ENCODE measurements at regions not wholly inside any gene's neighbourhood (a gene's known extent, or its start where the extent isn't known, plus 50 kb on each side); places are given as distances from the start of the nearest gene placed in this dataset.

DNA sequence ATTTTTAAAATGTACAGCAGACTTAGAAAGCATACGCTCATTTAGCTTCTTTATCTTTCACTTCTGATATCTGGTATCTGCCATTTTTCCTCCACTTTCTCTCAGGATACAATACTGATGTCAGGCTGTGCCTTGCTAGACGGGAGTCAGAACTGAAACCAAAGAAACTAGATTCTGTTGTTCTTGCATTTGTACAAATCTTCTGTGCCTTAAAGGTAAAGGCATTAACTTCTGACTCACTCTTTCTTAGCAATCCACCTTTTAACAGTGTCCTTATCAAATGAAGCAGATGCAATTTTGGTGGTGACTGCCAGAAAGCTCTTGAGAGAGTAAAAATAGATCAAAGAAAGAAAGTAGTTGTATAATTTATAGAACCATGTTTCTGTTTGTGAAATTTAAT is 370.4 kb downstream of the PCDH20 start:
- TF ChIP-seq, protein P1, sequence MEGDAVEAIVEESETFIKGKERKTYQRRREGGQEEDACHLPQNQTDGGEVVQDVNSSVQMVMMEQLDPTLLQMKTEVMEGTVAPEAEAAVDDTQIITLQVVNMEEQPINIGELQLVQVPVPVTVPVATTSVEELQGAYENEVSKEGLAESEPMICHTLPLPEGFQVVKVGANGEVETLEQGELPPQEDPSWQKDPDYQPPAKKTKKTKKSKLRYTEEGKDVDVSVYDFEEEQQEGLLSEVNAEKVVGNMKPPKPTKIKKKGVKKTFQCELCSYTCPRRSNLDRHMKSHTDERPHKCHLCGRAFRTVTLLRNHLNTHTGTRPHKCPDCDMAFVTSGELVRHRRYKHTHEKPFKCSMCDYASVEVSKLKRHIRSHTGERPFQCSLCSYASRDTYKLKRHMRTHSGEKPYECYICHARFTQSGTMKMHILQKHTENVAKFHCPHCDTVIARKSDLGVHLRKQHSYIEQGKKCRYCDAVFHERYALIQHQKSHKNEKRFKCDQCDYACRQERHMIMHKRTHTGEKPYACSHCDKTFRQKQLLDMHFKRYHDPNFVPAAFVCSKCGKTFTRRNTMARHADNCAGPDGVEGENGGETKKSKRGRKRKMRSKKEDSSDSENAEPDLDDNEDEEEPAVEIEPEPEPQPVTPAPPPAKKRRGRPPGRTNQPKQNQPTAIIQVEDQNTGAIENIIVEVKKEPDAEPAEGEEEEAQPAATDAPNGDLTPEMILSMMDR (conservative IDR thresholded peaks at IDR 0.05): no peak
- H3K9me3 ChIP-seq (ENCODE audit: control insufficient read depth, low read length): peaks cover 9% of the 10 kb centered on the region
- H3K4me1 Mint-ChIP-seq: peaks cover 69% of the 10 kb centered on the region
- 50 to 70% methylated on average over 2 of the region's 2 CpGs for WGBS, 2 experiments (ENCODE audit: insufficient coverage in 1 of 2, insufficient read length in 1 of 2)
- H3K27ac ChIP-seq (ENCODE audit: low read depth, low read length): no peak overlapping the region
- no peak overlapping the region for H3K4me3 Mint-ChIP-seq
- no peaks in the 10 kb centered on the region for H3K9me3 Mint-ChIP-seq
- DNase-seq: no peak
- peaks cover 13% of the 10 kb centered on the region for H3K4me1 ChIP-seq (ENCODE audit: control insufficient read depth, insufficient read depth, low read length)
- peaks cover 6% of the 10 kb centered on the region for H3K36me3 Mint-ChIP-seq (ENCODE audit: low read depth)
- H3K36me3 ChIP-seq (ENCODE audit: control insufficient read depth, insufficient read depth, low read length): peaks cover 7% of the 10 kb centered on the region
- H3K27ac Mint-ChIP-seq: no peak overlapping the region
- no peaks in the 10 kb centered on the region for H3K27me3 ChIP-seq (ENCODE audit: control insufficient read depth, insufficient read depth, low read length, poor library complexity, severe bottlenecking)
- peak overlapping the region; percentile 54 for H3K4me3 ChIP-seq (ENCODE audit: low read length)
- no peak overlapping the region for H3K9ac ChIP-seq (ENCODE audit: extremely low read depth, low read length, poor library complexity, severe bottlenecking)
- H3K27me3 Mint-ChIP-seq (ENCODE audit: insufficient read depth): no peaks in the 10 kb centered on the region

DNA sequence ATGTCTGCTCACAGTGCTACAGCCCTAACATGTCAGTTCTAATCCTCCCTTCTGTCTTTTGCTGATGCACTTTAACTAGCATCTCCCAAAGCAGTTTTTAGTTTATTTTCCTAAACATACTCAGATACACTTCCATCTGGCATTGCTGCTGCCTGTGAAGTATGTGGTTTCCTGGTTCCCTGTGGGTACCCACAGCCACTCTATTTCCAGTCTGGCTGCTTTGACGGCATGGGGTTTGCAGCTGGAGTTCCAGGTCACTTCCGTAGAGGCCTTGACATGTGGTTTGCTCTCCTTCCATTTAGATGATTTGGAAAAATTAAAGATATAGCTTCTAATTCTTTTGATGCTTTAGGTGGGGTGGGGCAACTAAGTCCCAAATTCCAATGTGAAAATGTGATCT is 375.5 kb downstream of the PCDH20 start:
- no peak overlapping the region for H3K27ac ChIP-seq (ENCODE audit: low read depth, low read length)

DNA sequence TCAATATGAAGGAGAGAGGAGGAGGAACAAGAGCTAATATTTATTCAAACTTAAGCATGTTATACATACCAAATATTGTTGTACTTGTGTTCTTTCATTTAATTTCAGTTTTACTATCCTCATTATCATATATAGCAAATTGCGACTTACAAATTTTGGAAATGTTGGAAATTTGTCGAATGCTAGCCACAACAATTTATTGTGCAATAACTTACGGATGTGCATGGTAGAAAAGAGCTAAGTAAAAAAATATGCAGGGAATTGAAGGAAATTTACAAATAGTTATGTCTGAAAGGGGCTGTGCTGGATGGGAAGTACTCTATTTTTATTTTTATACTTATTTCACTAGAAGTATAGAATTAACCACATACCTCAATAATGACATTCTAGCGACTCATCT is 376.3 kb downstream of the PCDH20 start:
- 97% methylated on average over 4 of the region's 4 CpGs; no CpG with 5 or more reads in 1 of the 2 experiments for WGBS, 2 experiments (ENCODE audit: insufficient coverage in 1 of 2, insufficient read length in 1 of 2)
- H3K27ac ChIP-seq (ENCODE audit: low read depth, low read length): no peak overlapping the region
- TF ChIP-seq, protein P1 (conservative IDR thresholded peaks at IDR 0.05): no peak

More for the DNA sequence above, 375.5 kb downstream of the PCDH20 start:
- Histone ChIP-seq H3K9me3 (ENCODE audit: control insufficient read depth, low read length) (peaks cover 9% of the 10 kb centered on the region), H3K9ac (ENCODE audit: extremely low read depth, low read length, poor library complexity, severe bottlenecking) (no peak overlapping the region), H3K4me3 (ENCODE audit: low read length) (no peak overlapping the region), H3K27me3 (ENCODE audit: control insufficient read depth, insufficient read depth, low read length, poor library complexity, severe bottlenecking) (no peaks in the 10 kb centered on the region), H3K4me1 (ENCODE audit: control insufficient read depth, insufficient read depth, low read length) (peaks cover 7% of the 10 kb centered on the region), H3K36me3 (ENCODE audit: control insufficient read depth, insufficient read depth, low read length) (peaks cover 14% of the 10 kb centered on the region)
- H3K9me3 Mint-ChIP-seq: no peaks in the 10 kb centered on the region
- TF ChIP-seq, protein P1 (conservative IDR thresholded peaks at IDR 0.05): no peak
- no peak overlapping the region for H3K27ac Mint-ChIP-seq
- no peak for DNase-seq
- H3K36me3 Mint-ChIP-seq (ENCODE audit: low read depth): peaks cover 27% of the 10 kb centered on the region
- peaks cover 34% of the 10 kb centered on the region for H3K4me1 Mint-ChIP-seq
- 100% methylated on average over 2 of the region's 2 CpGs; no CpG with 5 or more reads in 1 of the 2 experiments for WGBS, 2 experiments (ENCODE audit: insufficient coverage in 1 of 2, insufficient read length in 1 of 2)
- no peaks in the 10 kb centered on the region for H3K27me3 Mint-ChIP-seq (ENCODE audit: insufficient read depth)
- no peak overlapping the region for H3K4me3 Mint-ChIP-seq

More for the DNA sequence above, 376.3 kb downstream of the PCDH20 start:
- Mint-ChIP-seq H3K27ac (no peak overlapping the region), H3K4me3 (no peak overlapping the region), H3K27me3 (ENCODE audit: insufficient read depth) (no peaks in the 10 kb centered on the region), H3K9me3 (no peaks in the 10 kb centered on the region), H3K36me3 (ENCODE audit: low read depth) (peaks cover 32% of the 10 kb centered on the region), H3K4me1 (peaks cover 27% of the 10 kb centered on the region)
- H3K9me3 ChIP-seq (ENCODE audit: control insufficient read depth, low read length): peaks cover 4% of the 10 kb centered on the region
- peaks cover 6% of the 10 kb centered on the region for H3K4me1 ChIP-seq (ENCODE audit: control insufficient read depth, insufficient read depth, low read length)
- peaks cover 14% of the 10 kb centered on the region for H3K36me3 ChIP-seq (ENCODE audit: control insufficient read depth, insufficient read depth, low read length)
- no peaks in the 10 kb centered on the region for H3K27me3 ChIP-seq (ENCODE audit: control insufficient read depth, insufficient read depth, low read length, poor library complexity, severe bottlenecking)
- H3K4me3 ChIP-seq (ENCODE audit: low read length): no peak overlapping the region
- no peak for DNase-seq
- no peak overlapping the region for H3K9ac ChIP-seq (ENCODE audit: extremely low read depth, low read length, poor library complexity, severe bottlenecking)

Data from endodermal cell (in vitro differentiated cells).